CD4-positive, alpha-beta T cell treated with Interleukin-21 for 1 hour (primary cell): ENCODE measurements at regions not wholly inside any gene's neighbourhood (a gene's known extent, or its start where the extent isn't known, plus 50 kb on each side); places are given as distances from the start of the nearest gene placed in this dataset.

Experiments used
- DNase-seq: peaks from one replicate; pipeline ENCODE4 v3.0.0-alpha.2; 2020

DNA sequence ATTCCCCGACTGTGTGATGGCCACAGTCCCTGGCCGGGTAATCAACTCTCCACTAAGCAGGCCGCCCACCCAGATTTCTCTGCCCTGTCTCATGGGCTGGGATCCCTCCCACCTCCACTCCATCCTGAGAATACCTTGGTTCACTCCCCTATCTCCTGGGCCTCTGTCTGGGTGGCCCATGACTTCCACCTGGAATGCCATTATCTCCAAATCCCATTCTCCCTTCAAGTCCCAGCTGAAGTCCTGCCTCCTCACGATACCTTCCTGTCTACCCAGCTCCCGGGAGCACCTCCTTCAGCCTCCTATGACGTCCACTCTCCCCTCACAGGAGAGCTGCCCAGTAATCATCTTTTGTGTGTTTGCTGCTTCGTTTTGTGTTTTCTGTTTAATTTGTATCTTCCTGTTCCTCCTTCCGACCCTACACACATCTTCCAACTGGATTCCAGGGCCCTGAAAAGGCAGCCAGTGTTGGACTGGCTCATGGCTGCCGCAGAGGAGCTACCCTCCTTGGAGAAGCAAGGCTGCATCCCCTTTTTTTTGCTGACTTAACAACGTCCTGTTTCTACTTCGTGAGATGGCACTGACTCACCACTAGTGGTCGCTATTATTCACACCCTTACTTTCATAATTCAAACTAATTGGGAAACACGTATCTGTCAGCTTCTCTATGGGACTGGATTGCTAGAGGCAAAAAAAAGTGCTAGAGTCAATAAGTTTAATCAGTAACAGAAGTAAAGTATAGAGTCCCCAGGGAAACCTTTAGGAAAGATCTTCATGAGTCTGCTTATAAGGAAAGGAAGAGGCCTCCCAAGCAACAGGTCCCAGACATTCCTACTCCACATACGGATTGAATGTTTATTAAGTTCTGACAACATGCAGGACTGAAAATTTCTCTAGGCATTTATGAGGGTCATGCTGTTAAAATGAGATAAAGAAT lies 171.9 kb upstream of the GATA6 start:
- peak; percentile 40 for DNase-seq

- DNase-seq: no peak
Measured at GRCh38 chr18:21998486-21998885, 170.9 kb upstream of the GATA6 start.

GRCh38 chr18:22001912-22002487 lies 167.4 kb upstream of the GATA6 start:
- DNase-seq: no peak

GRCh38 chr18:22005191-22005841 lies 164.1 kb upstream of the GATA6 start:
- DNase-seq: no peak

DNA sequence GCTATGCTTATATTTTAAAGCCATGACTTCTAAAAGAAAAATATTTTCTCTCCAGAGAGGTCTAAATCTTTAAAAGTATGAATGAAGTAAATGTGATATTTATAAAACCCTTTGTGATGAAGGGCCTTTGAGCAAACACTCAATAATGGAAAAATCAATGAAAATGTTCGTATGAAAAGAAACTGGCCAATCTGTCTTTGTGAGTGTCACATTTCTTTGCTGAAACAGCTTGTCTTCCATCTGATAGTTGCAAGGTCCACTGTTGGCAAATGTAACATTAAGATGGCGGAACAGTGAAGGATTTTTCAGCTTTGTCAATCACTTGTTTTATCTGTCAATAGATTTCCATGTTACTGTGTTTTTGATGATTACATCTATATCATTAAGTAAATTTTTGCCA lies 162.9 kb upstream of the GATA6 start:
- DNase-seq: no peak

DNA sequence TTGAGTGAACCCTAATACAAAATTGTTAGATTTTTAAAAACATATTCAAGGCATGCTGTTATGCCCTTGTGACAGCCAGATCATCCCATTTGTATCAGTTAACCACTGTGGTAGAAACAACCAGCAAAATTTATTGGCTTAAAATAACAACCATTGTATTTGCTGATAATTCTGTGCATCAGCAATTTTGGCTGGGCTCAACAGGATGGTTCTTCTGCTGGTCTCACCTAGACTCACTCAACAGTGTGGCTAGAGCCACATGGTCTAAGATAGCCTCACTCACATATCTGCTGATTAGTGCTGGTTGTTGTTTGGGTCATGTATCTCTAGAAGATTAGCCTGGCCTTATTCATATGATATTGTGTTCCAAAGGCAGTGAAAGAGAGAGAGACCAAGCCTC lies 160.1 kb upstream of the GATA6 start:
- DNase-seq: no peak

- no peak for DNase-seq
Measured at GRCh38 chr18:22013993-22014392, 155.4 kb upstream of the GATA6 start.

DNA sequence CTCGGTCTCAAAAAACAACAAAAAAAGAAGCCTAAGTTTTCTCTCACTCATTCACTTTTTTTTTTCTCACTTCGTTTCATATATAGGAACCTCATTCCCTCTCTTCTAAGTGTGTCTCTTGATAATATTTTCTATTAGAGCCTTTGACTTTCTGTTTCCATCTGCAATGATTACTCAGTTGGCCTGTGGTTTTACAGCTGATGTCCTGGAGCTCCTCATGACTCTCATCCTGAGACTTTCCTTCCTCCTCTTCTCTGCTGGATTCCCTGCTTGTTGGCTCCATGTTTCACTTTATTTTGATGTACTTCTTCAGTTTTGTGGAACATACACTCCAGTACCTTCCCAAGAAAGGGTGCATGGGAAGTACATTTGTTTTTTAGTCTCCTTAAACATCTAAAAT lies 154.2 kb upstream of the GATA6 start:
- no peak for DNase-seq

DNA sequence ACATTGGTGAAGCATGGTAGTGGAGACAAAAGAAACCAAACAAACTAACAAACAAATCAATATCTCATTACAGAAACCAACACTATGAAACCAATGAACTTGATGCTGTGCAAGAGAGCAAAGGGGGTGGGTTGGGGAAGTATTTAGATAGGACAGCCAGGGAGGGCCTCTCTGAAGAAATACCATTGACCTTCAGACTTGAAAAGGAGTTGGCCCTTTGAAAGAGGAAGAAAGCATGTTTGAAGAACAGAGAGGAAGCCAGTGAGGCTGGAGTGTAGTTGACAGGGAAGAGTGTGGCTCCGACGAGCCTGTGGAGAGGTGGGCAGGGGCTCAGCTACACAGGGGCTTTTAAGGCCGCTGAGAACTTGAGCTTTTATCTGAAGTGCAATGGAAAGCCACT lies 151.0 kb upstream of the GATA6 start:
- no peak for DNase-seq

GRCh38 chr18:22019193-22019592 lies 150.2 kb upstream of the GATA6 start:
- no peak for DNase-seq

GRCh38 chr18:22020127-22020866 lies 149.1 kb upstream of the GATA6 start:
- DNase-seq: no peak

DNA sequence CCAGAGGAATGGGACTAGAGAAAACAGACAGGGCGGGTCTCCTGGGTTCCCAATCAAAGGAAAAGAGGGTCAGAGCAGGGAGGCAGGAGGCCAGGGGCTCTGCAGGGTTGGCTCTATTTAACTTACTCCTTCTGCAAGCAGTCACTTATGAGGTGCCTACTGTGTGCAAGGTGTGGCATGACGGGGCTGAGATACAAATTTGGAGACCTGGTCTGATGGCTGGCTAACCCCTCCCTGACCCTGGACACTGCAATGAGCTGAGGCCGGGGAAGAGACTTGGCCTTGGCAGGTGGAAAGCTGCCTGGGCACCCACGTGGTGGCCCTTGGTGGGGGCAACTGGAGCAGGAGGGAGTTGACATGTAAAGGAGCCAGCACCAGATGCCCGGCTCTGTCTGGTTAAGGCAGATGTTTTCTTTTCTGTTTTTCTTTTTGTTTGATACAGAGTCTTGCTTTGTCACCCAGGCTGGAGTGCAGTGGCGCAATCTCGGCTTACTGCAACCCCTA lies 148.5 kb upstream of the GATA6 start:
- DNase-seq: no peak

DNA sequence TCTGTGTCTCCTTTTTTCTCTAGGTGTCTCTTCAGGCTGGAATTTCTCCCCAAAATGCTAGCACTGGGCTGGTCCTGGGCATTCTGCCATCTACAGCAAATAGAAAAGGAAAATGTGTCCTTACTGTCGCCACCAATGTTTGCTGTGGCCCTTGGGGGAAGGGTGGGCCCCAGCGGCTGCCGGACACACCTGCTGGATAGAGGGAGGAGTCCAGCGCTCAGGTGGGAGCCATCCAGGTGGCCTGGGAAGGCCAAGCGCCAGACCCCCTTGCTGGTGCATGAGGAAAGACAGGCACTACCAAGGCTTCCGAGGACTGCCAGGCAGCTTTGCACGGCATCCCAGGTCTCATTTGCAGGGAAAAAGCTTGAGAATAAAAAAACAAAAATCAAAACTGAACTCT lies 147.7 kb upstream of the GATA6 start:
- no peak for DNase-seq

- no peak for DNase-seq
Measured at GRCh38 chr18:22024924-22025323, 144.5 kb upstream of the GATA6 start.

GRCh38 chr18:22026362-22026761 lies 143.0 kb upstream of the GATA6 start:
- no peak for DNase-seq

GRCh38 chr18:22026889-22027288 lies 142.5 kb upstream of the GATA6 start:
- no peak for DNase-seq

- no peak for DNase-seq
Measured at GRCh38 chr18:22031611-22032010, 137.8 kb upstream of the GATA6 start.

- DNase-seq: no peak
Measured at GRCh38 chr18:22032392-22032961, 136.9 kb upstream of the GATA6 start.

- DNase-seq: no peak
Measured at GRCh38 chr18:22033085-22033484, 136.3 kb upstream of the GATA6 start.

GRCh38 chr18:22034276-22034675 lies 135.1 kb upstream of the GATA6 start:
- DNase-seq: no peak

DNA sequence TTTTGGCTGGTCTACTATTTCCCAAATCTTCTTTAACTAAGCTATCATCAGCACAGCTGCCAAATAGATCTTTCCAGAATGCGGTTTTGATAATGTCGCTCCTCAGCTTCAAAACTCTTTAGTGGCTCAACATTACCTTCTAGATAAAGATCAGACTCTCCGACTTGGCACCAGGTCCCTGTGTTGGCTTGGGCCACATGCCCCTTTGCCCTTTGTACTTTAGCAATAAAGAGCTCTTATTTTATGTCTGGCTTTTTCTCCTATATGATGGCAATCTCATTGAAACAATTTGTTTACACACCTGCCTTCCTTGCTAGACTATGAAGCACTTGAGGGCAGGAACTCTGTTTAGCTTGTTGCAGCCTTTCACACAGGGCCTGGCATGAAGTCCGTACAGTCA lies 128.9 kb upstream of the GATA6 start:
- DNase-seq: no peak

DNA sequence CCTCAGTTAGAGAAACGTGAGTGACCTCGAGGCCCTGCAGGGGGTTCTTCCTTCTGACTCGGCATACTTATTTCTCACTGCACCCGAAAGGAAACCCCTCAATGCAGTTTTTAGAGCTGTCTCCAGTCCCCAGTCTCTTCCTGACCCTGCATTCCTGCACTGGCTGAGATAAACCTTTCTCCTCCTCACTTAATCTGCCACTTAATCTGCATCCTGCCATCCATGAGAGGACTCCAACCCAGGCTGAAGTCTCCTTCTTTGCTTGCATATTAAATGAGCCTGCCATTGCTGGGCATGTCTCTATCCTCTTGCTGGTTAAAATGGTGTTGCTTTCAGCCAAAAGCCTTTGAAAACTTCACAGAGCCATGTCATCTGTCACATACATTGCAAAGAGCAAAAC lies 125.6 kb upstream of the GATA6 start:
- DNase-seq: no peak
